ENCODE measurements at regions not wholly inside any gene's neighbourhood (a gene's known extent, or its start where the extent isn't known, plus 50 kb on each side); places are given as distances from the start of the nearest gene placed in this dataset.

- Histone ChIP-seq H3K9ac (ENCODE audit: low read depth, low read length, poor library complexity) (no peak overlapping the region), H2BK15ac (ENCODE audit: low read length) (no peak overlapping the region), H2BK5ac (ENCODE audit: low read length) (no peak overlapping the region), H4K8ac (ENCODE audit: low read depth, low read length) (no peak overlapping the region), H3K23ac (ENCODE audit: low read depth, low read length, poor library complexity) (no peak overlapping the region), H2AK5ac (ENCODE audit: low read depth, low read length) (no peak overlapping the region), H2BK120ac (ENCODE audit: low read depth, low read length) (no peak overlapping the region), H3K18ac (ENCODE audit: low read length) (no peak overlapping the region), H3K27me3 (ENCODE audit: control insufficient read depth in 3 of 3, insufficient read depth in 3 of 3, low read depth in 1 of 3, low read length in 3 of 3) (no peaks in the 10 kb centered on the region), H3K4me3 (ENCODE audit: low read length in 2 of 2) (no peak overlapping the region), H3K4me2 (ENCODE audit: insufficient read depth, low read length, poor library complexity, severe bottlenecking) (no peak overlapping the region), H3K4ac (ENCODE audit: low read length) (no peak overlapping the region), H2AFZ (ENCODE audit: low read length) (no peak overlapping the region), H3K36me3 (replicated peaks in 1 of 2; ENCODE audit: control insufficient read depth in 2 of 2, insufficient read depth in 2 of 2, low read length in 2 of 2) (no peaks in the 10 kb centered on the region), H2BK12ac (ENCODE audit: low read length) (no peak overlapping the region), H3K27ac (replicated peaks; ENCODE audit: low read length) (no peak overlapping the region), H4K91ac (ENCODE audit: low read depth, low read length, poor library complexity) (no peak overlapping the region), H3K4me1 (ENCODE audit: control insufficient read depth in 2 of 2, insufficient read depth in 1 of 2, low read depth in 1 of 2, low read length in 2 of 2) (peaks cover 0 to 6% of the 10 kb centered on the region in 2 donors), H3K14ac (ENCODE audit: low read length) (no peak overlapping the region), H3K79me1 (ENCODE audit: low read depth, low read length) (no peaks in the 10 kb centered on the region), H3K9me3 (replicated peaks in 1 of 2; ENCODE audit: control insufficient read depth in 2 of 2, insufficient read depth in 1 of 2, low read depth in 1 of 2, low read length in 2 of 2) (no peaks in the 10 kb centered on the region)
- DNase-seq (ENCODE audit: low spot score) = no peak
- WGBS, 2 donors (ENCODE audit: extremely low coverage in 2 of 2, insufficient read length in 2 of 2, insufficient replicate concordance in 1 of 2) = no CpG with 5 or more reads among the region's 1 CpG
Measured at GRCh38 chr18:38454764-38455469, 889.3 kb upstream of the CELF4 start.

- no peaks in the 10 kb centered on the region for H3K9me3 ChIP-seq (replicated peaks in 1 of 2; ENCODE audit: control insufficient read depth in 2 of 2, insufficient read depth in 1 of 2, low read depth in 1 of 2, low read length in 2 of 2)
- no peak overlapping the region for H3K4me2 ChIP-seq (ENCODE audit: insufficient read depth, low read length, poor library complexity, severe bottlenecking)
- no peak overlapping the region for H3K4ac ChIP-seq (ENCODE audit: low read length)
- no peak overlapping the region for H3K4me3 ChIP-seq (ENCODE audit: low read length in 2 of 2)
- no peaks in the 10 kb centered on the region for H3K36me3 ChIP-seq (replicated peaks in 1 of 2; ENCODE audit: control insufficient read depth in 2 of 2, insufficient read depth in 2 of 2, low read length in 2 of 2)
- no peak overlapping the region for H2BK12ac ChIP-seq (ENCODE audit: low read length)
- H2BK15ac ChIP-seq (ENCODE audit: low read length) = no peak overlapping the region
- no peaks in the 10 kb centered on the region for H3K27me3 ChIP-seq (ENCODE audit: control insufficient read depth in 3 of 3, insufficient read depth in 3 of 3, low read depth in 1 of 3, low read length in 3 of 3)
- H4K8ac ChIP-seq (ENCODE audit: low read depth, low read length) = no peak overlapping the region
- H3K4me1 ChIP-seq (ENCODE audit: control insufficient read depth in 2 of 2, insufficient read depth in 1 of 2, low read depth in 1 of 2, low read length in 2 of 2) = peaks cover 0 to 4% of the 10 kb centered on the region in 2 donors
- H2AK5ac ChIP-seq (ENCODE audit: low read depth, low read length) = no peak overlapping the region
- H3K27ac ChIP-seq (replicated peaks; ENCODE audit: low read length) = no peak overlapping the region
- no peak for DNase-seq (ENCODE audit: low spot score)
- no peak overlapping the region for H3K9ac ChIP-seq (ENCODE audit: low read depth, low read length, poor library complexity)
- no peaks in the 10 kb centered on the region for H3K79me1 ChIP-seq (ENCODE audit: low read depth, low read length)
- H3K14ac ChIP-seq (ENCODE audit: low read length) = no peak overlapping the region
- H2BK120ac ChIP-seq (ENCODE audit: low read depth, low read length) = no peak overlapping the region
- H2AFZ ChIP-seq (ENCODE audit: low read length) = no peak overlapping the region
- H4K91ac ChIP-seq (ENCODE audit: low read depth, low read length, poor library complexity) = no peak overlapping the region
- WGBS, 2 donors (ENCODE audit: extremely low coverage in 2 of 2, insufficient read length in 2 of 2, insufficient replicate concordance in 1 of 2) = no CpG with 5 or more reads among the region's 5 CpGs
- H3K23ac ChIP-seq (ENCODE audit: low read depth, low read length, poor library complexity) = no peak overlapping the region
- no peak overlapping the region for H2BK5ac ChIP-seq (ENCODE audit: low read length)
- no peak overlapping the region for H3K18ac ChIP-seq (ENCODE audit: low read length)
Measured at GRCh38 chr18:38453880-38454279, 888.3 kb upstream of the CELF4 start.

DNA sequence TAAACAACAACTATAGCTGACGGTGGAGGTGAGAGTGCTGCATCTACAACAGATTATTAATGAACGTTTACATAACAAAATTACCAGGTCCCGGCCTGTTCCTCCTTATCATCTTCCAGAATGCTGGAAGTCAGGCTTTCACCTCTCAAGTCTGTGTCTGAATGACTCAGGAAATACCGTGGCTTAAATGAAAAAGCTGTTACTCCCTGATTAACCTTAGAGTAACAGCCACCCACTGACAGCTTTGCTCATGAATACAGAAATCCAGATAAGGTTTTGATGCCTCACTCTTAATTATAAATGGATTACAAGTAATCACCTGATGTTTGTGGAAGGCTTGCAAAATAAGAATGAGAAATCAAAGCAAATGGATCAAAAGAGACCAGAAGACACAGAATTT, 885.3 kb upstream of the CELF4 start:
- Histone ChIP-seq H2AFZ (ENCODE audit: low read length) (peak overlapping the region; percentile 19), H3K4ac (ENCODE audit: low read length) (no peak overlapping the region), H3K4me3 (ENCODE audit: low read length in 2 of 2) (no peak overlapping the region), H3K14ac (ENCODE audit: low read length) (no peak overlapping the region), H3K4me2 (ENCODE audit: insufficient read depth, low read length, poor library complexity, severe bottlenecking) (no peak overlapping the region), H3K4me1 (ENCODE audit: control insufficient read depth in 2 of 2, insufficient read depth in 1 of 2, low read depth in 1 of 2, low read length in 2 of 2) (peaks cover 0 to 4% of the 10 kb centered on the region in 2 donors), H2AK5ac (ENCODE audit: low read depth, low read length) (no peak overlapping the region), H3K27ac (replicated peaks; ENCODE audit: low read length) (no peak overlapping the region), H3K79me1 (ENCODE audit: low read depth, low read length) (no peaks in the 10 kb centered on the region), H3K9ac (ENCODE audit: low read depth, low read length, poor library complexity) (no peak overlapping the region), H4K8ac (ENCODE audit: low read depth, low read length) (no peak overlapping the region), H3K23ac (ENCODE audit: low read depth, low read length, poor library complexity) (no peak overlapping the region), H3K18ac (ENCODE audit: low read length) (no peak overlapping the region), H3K27me3 (ENCODE audit: control insufficient read depth in 3 of 3, insufficient read depth in 3 of 3, low read depth in 1 of 3, low read length in 3 of 3) (no peaks in the 10 kb centered on the region), H2BK120ac (ENCODE audit: low read depth, low read length) (no peak overlapping the region), H3K9me3 (replicated peaks in 1 of 2; ENCODE audit: control insufficient read depth in 2 of 2, insufficient read depth in 1 of 2, low read depth in 1 of 2, low read length in 2 of 2) (no peaks in the 10 kb centered on the region), H2BK5ac (ENCODE audit: low read length) (no peak overlapping the region), H2BK15ac (ENCODE audit: low read length) (no peak overlapping the region), H3K36me3 (replicated peaks in 1 of 2; ENCODE audit: control insufficient read depth in 2 of 2, insufficient read depth in 2 of 2, low read length in 2 of 2) (no peaks in the 10 kb centered on the region), H4K91ac (ENCODE audit: low read depth, low read length, poor library complexity) (no peak overlapping the region), H2BK12ac (ENCODE audit: low read length) (no peak overlapping the region)
- no peak for DNase-seq (ENCODE audit: low spot score)
- no CpG with 5 or more reads among the region's 4 CpGs for WGBS, 2 donors (ENCODE audit: extremely low coverage in 2 of 2, insufficient read length in 2 of 2, insufficient replicate concordance in 1 of 2)

DNA sequence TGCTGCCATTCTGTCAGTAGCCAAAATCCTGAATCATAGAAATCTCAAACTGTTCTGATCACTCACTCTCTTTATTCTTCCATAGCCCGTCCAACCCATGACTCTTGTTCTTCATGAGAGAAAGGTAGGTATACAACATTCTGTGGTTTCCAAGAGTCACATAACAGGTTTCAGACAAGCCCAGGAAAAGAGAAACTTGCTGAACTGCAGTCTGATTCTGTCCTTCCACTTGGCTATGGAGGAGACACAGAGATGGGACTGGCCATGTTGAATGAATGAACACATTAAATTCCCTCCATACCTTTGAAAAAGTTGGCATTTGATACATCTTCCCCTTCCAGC, 880.2 kb upstream of the CELF4 start:
- no peak overlapping the region for H3K23ac ChIP-seq (ENCODE audit: low read depth, low read length, poor library complexity)
- H3K4me3 ChIP-seq (ENCODE audit: low read length in 2 of 2) = no peak overlapping the region
- no peak overlapping the region for H3K18ac ChIP-seq (ENCODE audit: low read length)
- H3K36me3 ChIP-seq (replicated peaks in 1 of 2; ENCODE audit: control insufficient read depth in 2 of 2, insufficient read depth in 2 of 2, low read length in 2 of 2) = no peaks in the 10 kb centered on the region
- DNase-seq (ENCODE audit: low spot score) = no peak
- H2AK5ac ChIP-seq (ENCODE audit: low read depth, low read length) = no peak overlapping the region
- no peak overlapping the region for H2BK120ac ChIP-seq (ENCODE audit: low read depth, low read length)
- no peak overlapping the region for H3K9ac ChIP-seq (ENCODE audit: low read depth, low read length, poor library complexity)
- H2BK12ac ChIP-seq (ENCODE audit: low read length) = no peak overlapping the region
- H3K4ac ChIP-seq (ENCODE audit: low read length) = no peak overlapping the region
- H3K4me2 ChIP-seq (ENCODE audit: insufficient read depth, low read length, poor library complexity, severe bottlenecking) = no peak overlapping the region
- no peaks in the 10 kb centered on the region for H3K27me3 ChIP-seq (ENCODE audit: control insufficient read depth in 3 of 3, insufficient read depth in 3 of 3, low read depth in 1 of 3, low read length in 3 of 3)
- no peak overlapping the region for H3K27ac ChIP-seq (replicated peaks; ENCODE audit: low read length)
- no peak overlapping the region for H2BK5ac ChIP-seq (ENCODE audit: low read length)
- H4K8ac ChIP-seq (ENCODE audit: low read depth, low read length) = no peak overlapping the region
- peaks cover 0 to 2% of the 10 kb centered on the region in 2 donors for H3K4me1 ChIP-seq (ENCODE audit: control insufficient read depth in 2 of 2, insufficient read depth in 1 of 2, low read depth in 1 of 2, low read length in 2 of 2)
- no peak overlapping the region for H4K91ac ChIP-seq (ENCODE audit: low read depth, low read length, poor library complexity)
- H2AFZ ChIP-seq (ENCODE audit: low read length) = no peak overlapping the region
- H3K79me1 ChIP-seq (ENCODE audit: low read depth, low read length) = no peaks in the 10 kb centered on the region
- H2BK15ac ChIP-seq (ENCODE audit: low read length) = no peak overlapping the region
- WGBS, 2 donors (ENCODE audit: extremely low coverage in 2 of 2, insufficient read length in 2 of 2, insufficient replicate concordance in 1 of 2) = no CpG with 5 or more reads among the region's 1 CpG
- H3K9me3 ChIP-seq (replicated peaks in 1 of 2; ENCODE audit: control insufficient read depth in 2 of 2, insufficient read depth in 1 of 2, low read depth in 1 of 2, low read length in 2 of 2) = no peaks in the 10 kb centered on the region
- H3K14ac ChIP-seq (ENCODE audit: low read length) = no peak overlapping the region

All from neuronal stem cell (in vitro differentiated cells).